Activated CD4-positive, alpha-beta T cell treated with anti-CD3 and anti-CD28 coated beads for 48 hours (primary cell): ENCODE measurements at regions not wholly inside any gene's neighbourhood (a gene's known extent, or its start where the extent isn't known, plus 50 kb on each side); places are given as distances from the start of the nearest gene placed in this dataset.

Source experiments
- DNase-seq: peaks from one replicate; pipeline ENCODE4 v3.0.0-alpha.2; 2020

GRCh38 chr1:162918151-162918754, 57.3 kb upstream of the CCDC190 start:
- no peak for DNase-seq

GRCh38 chr1:162916821-162917613, 56.0 kb upstream of the CCDC190 start:
- no peak for DNase-seq

- no peak for DNase-seq
Measured at GRCh38 chr1:162916407-162916806, 55.4 kb upstream of the CCDC190 start.

- no peak for DNase-seq
Measured at GRCh38 chr1:162914601-162915000, 53.6 kb upstream of the CCDC190 start.

- DNase-seq: no peak
Measured at GRCh38 chr1:162913345-162913744, 52.4 kb upstream of the CCDC190 start.

GRCh38 chr1:162912061-162912667, 51.2 kb upstream of the CCDC190 start:
- DNase-seq: no peak
